ENCODE measurements at regions not wholly inside any gene's neighbourhood (a gene's known extent, or its start where the extent isn't known, plus 50 kb on each side); places are given as distances from the start of the nearest gene placed in this dataset.
"Not testable (repeated sequence)": the region's sequence is repeated elsewhere in the genome, so short reads cannot be mapped to it uniquely, and the experiment has no call there.

DNA sequence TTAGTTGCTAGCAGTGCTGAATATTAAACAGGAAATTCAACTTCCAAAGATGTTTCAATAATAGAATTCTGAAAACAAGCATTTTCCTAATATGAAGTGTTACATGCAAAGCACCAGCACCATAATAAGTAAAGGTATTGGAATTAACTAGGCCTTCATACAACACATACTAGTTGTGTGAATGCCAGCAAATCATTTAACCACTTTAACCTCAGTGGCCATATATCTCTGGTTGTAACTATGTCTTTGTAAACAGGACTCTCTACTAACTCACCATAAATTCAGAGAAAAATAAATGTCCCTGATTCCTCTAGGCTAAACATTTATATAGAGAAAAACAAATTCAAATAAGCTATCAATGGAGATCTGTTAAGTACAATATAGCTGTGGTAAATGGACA lies 175.7 kb upstream of the NBPF9 start:
- DNase-seq: not testable (repeated sequence)

DNA sequence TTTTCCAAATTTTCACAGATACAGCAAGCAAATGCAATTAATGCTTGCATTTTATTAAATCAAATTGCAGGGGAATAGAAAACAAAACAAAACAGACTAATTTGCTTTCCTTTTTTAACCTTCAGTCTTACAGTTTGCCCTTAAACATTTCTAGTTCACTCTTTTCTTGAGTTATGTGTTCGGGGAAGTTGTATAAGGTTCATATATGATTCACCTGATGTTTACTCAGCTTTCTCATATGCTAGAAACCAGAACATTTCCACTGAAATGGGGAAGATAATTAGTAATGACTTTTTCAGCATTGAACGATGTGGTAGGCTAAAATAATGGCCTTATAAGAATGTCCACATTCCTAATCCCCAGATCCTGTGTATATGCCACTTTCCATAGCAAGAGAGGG lies 176.2 kb upstream of the NBPF9 start:
- not testable (repeated sequence) for DNase-seq

DNA sequence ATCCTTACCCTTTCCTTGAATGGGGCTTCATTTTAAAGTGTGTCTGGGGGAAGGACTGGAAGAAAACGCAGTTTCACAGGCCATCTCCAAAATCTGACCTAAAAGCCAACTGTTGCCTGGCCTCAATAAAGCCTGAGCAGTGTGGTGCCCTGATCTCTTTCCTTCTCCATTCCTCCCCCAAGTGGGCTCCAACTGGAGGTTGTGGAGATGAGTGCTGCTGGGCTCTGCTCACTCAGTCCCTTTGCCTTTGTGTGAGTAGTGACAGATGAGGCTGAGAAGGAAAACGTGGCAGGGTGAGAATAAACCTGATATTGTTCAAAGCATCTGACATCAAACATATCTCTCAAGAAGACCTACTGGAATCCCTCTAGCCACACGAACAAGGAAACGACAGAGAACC lies 181.4 kb upstream of the NBPF9 start:
- not testable (repeated sequence) for DNase-seq

DNA sequence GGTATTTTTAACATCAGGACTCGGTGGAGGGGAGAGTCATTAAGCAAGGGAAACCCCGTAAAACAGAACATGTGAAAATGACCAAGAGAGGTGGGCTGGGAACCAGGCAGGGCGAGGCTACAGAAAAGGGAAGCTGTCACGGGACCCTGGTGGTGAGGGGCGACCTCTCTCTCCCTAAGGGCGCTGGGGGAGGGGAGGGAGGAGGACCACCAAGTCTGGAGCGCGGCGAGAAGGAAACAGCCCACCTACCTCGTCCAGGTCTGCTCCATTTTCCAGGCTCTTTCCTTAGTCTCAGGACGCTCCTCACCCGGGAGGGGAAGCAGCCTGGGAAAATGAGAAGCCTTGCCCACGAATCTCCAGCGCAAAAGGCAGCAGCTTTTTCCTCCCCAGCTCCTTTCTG lies 181.9 kb upstream of the NBPF9 start:
- DNase-seq: not testable (repeated sequence)

DNA sequence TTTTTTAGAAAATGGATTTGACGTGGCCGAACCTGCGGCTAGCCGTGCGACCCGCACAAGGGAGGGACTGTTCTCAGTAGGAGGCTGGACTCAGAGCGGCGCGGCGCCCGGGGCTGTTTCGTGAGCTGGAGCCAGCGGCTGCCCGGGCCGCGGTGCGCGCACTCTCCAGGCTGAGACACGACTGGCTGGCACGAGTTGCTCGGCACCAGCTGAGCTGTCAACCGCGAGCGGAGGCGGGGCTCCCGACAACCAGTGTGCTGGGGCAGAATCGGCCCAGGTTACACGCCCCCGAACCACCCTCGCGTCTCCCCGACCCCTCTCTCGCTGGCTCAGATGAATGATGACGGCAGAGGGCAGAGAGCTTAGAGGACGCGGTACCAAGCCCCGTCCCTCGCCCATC lies 182.3 kb upstream of the NBPF9 start:
- DNase-seq: peak; percentile 54

DNA sequence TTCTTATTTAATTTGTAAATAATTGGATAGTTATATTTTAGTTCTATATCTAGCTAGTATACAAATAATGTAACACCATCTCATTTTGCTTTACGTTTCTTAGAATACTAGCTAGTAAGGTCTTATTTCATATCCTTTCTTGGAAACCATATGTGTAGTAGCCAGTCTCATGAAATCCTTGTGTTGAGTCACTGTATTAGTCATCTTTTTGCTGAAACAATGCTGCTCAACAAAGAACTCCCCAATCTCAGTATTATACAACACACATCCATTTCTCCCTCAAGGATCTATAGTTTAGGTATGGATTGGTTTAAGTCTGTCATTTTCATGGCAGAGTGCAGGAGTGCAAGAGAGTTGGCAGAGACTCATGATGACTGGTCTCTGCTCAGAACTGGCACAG lies 185.2 kb upstream of the NBPF9 start:
- DNase-seq: not testable (repeated sequence)

DNA sequence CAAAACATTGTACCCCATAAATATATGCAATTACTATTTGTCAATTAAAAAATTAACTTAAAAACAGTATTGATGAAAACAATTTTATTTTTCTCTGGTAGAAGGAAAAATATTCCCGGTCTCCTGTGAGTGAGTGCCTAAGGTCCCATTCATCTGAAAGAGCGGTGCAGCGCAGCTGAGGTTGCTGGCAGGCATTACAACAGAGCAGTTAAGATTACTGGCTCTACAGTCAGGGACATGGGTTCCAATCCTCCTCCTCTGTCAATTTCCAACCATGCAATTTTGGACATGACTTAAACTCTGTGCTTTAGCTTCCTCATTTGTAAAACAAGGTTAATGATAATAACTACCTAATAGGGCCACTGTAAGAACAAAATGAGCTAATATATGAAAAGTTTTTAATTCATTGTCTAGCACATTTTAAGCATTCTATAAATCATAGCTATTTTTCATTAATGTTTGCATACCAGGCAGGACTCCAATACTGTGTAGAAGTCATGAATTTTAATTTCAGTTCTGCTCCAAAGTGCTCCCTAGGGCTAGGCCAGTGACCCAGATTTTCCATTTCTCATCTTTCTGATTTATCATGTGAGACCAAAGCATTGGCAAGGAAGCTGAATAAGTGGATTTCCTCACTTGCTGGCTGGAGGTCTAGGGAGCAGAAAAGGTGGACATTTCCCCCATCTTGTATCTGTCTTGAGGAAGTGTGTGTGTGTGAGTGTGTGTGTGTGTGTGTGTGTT lies 174.2 kb upstream of the NBPF19 start:
- DNase-seq: not testable (repeated sequence)

DNA sequence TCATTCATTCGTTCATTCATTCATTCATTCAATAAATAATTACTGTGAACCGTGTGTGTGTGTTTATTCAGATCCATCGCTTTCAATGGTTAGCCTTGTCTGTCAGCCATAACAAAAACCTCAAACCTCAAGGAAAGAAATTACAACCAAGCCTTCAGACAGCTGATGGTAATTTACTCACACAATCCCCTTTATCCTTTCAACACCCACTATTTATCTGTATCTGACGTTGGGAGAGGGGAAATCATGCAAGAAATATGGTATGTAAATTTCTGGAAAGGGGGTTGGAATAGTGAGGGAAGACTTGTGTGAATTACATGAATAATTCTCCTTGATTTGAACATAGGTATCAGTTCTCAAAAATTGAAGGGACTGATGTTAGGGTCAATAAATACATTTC lies 173.6 kb upstream of the NBPF19 start:
- DNase-seq: not testable (repeated sequence)

DNA sequence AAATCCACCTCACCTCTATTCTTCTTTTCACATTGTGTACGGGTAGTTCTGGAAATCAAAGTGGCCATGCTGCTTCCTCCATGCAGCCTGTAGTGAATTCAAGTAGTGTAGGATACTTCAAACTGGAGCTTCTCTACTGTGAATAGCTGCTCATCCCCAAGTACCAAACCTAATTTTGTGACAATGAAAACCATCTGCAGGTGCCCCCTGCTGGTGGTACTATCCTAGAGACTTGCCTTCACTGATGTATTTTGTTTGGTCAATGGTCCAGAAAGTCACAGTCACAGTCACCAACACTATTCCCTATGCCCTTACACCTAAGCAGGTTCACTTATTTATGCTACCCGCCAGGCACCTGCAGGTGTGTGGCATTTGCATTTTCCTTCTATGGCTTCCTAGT lies 170.0 kb upstream of the NBPF19 start:
- DNase-seq: not testable (repeated sequence)

DNA sequence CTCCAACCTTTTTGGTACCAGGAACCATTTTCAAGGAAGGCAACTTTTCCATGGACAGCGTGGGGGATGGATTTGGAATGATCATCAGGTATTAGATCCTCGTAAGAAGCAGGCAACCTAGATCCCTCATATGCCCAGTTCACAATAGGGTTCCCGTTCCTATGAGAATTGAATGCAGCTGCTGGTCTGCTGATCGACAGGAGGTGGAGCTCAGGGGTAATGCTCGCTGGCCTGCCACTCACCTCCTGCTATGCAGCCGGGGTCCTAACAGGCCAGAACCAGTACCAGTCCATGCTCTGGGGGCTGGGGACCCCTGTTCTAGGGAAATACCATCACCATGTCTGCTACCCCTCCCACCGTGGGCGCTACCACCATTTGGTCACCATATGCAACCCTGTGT lies 167.2 kb upstream of the NBPF19 start:
- not testable (repeated sequence) for DNase-seq

DNA sequence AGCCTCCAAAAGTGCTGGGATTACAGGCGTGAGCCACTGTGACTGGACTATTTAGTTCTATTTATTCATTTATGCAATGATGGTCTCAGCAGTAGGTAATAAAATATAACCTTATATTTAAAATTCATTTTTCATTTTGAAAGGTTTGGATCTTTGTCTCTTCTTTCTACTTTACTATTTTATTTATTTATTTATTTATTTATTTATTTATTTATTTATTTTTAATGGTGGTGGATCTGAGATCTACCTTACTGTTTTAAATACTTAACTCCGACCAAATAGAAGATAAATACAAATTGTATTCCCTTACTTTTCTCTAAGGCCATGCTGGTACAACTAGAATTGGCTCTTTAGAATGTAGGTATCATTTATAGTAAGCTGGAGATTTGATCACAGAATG lies 159.9 kb upstream of the NBPF19 start:
- DNase-seq: not testable (repeated sequence)

DNA sequence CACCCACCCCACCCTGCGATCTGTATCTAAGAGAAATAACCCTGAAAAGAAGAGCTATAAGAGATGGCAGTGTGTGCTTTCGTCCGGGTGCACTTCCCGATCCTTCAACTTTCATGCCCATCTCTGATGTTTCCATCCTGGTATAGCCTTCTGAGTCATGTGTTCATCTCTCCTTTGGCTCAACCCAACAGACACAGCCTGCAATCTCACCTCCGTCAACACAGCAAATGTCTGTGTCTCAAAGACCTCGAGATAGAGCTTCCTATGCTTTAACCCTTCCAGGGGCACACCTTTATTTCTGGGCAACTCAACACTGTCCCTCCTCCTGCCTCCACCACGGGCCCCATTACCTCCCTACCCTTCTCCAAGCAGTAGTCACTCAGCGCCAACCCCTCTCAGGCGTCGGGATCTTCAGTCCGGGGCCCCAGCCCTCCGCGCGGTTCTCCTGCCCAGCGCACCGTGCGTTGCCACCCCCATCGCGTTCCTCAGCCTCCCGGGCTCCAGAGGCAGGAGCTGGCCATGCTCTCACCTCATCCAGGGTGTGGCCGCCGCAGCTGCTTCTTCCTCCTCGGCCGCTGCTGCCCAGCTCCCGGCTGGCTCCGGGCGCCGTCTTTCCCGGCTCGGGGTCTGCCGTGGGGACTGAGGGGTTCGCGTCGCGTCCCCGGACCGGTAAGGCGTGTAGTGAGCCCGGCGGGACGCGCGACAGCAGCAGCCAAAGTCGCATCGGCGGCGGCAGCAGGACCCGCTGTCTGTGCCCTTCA lies 153.7 kb upstream of the NBPF19 start:
- not testable (repeated sequence) for DNase-seq

DNA sequence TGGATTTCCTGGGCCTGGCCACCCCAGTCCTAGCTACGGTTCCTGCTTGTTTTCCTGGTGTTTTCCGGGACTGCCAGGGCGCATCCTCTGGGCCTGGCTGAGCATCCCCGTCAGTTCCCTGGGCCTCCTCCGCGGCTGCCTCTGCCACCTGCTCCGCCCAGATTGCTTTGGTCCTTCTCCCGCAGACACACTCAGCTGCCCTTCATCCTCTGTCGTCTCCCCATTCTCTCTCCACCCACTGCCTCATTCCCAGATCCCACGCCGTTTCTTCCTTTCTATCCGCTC lies 153.2 kb upstream of the NBPF19 start:
- not testable (repeated sequence) for DNase-seq

DNA sequence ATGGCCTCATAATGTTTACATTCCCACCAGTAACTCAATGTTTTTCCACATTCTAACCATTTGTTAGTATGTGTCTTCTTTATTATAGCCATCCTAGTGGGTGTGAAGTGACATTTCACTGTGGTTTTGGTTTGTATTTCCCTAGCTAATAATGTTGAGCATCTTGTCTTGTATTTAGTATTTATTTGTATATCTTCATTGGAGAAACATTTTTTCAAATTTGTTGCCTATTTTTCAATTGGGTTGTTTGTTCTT lies 144.8 kb upstream of the NBPF19 start:
- DNase-seq: not testable (repeated sequence)

DNA sequence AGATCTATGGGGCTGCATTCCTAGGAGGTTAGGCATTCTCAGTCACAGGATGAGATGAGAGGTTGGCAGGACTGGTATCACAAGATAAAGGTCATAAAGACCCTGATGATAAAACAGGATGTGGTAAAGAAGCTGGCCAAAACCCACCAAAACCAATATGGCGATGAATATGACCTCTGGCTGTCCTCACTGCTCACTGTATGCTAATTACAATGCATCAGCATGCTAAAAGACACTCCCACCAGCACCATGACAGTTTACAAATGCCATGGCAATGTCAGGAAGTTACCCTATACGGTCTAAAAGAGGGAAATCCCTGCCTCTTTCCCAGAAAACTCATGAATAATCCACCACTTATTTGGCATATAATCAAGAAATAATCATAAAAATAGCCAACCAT lies 138.8 kb upstream of the NBPF19 start:
- not testable (repeated sequence) for DNase-seq

DNA sequence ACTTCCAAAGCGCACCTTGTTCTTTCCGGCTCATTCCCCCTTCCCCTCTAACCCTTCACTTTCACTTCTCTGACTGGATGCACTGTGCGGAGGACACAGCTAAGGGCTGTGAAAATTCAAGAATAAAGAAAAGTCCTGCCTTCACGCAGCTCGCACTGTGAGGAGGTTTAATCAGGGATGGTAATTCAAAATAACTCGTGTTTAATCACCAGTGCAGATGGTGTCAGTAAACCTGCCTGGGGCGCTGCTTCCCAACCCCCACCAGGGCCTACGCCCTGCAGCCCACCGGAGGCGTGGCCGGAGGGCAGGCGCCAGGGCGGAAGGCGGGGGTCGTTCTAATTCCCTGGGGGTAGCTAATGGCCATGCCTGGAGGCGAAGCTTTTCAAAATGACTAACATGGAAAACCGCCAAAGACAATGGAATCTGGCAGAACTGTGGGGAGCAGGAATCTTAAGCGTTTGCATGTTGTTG lies 136.6 kb upstream of the NBPF19 start:
- not testable (repeated sequence) for DNase-seq

DNA sequence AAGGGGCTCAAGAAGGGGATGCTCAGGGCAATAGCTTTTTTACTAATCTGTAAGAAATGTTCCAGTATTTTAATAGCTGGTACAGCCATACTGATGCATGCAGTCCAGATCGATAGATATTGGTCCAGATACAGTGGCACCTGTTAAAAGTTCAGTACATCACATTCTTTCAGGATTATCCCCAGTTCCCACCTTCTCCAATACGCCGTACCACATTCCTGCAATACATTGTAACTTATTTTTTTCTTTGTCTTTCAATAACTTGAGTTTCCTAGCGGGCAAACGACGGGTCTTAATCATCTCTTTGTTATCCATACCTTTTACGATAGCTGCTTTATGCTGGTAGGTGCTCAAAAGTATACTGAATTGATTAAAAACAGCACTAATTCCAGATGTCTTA lies 136.1 kb upstream of the NBPF19 start:
- not testable (repeated sequence) for DNase-seq

DNA sequence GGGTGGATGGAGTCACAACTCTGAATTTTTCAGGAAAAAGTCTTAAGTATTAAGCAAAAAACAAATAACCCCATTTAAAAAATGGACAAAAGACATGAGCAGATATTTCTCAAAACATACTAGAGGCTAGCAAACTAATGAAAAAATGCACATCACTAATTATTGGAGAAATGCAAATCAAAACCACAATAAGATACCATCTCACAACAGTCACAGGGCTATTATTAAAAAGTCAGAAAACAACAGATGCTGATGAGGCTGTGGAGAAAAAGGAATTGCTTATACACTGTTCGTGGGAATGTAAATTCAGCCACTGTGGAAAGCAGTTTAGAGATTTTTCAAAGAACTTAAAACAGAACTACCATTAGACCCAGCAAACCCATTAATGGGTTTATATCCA lies 125.4 kb upstream of the NBPF19 start:
- not testable (repeated sequence) for DNase-seq

DNA sequence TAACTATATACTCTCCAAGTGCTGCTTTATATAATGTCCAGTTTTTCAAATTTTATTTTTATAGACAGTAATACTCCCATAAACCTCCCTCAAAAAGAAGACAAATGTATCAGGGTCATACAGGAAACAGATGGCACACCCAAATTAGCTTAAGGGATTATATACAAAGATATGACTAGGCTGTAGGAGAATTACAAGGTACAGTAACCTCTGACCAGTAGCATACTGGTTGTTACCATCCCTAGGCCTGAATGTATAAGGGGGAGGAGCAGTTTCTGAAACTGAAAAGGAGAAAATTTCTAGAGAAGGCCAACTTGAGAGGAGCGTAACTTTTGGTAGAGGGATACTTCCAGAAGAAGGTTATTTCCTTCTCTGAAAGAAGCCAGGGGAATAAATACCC lies 122.6 kb upstream of the NBPF19 start:
- DNase-seq: not testable (repeated sequence)

DNA sequence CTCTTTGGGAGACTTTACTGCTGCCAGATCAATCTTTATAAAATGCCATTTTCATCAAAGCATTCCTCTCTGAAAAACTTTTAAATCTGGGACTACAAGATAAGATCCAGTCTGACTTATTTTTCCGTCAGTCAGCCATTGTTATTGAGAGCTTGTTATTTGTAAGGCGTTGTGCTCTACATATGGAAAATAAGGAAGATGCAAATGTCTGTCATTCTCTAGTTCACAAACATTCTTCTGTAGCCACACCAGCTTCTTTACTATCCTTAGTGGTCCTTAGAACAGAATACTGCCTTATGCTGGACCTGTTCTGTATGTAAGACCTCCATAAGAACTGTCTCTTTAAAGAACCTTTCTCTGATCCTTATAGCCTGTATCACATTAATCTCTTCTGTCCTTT lies 120.3 kb upstream of the NBPF19 start:
- DNase-seq: not testable (repeated sequence)

DNA sequence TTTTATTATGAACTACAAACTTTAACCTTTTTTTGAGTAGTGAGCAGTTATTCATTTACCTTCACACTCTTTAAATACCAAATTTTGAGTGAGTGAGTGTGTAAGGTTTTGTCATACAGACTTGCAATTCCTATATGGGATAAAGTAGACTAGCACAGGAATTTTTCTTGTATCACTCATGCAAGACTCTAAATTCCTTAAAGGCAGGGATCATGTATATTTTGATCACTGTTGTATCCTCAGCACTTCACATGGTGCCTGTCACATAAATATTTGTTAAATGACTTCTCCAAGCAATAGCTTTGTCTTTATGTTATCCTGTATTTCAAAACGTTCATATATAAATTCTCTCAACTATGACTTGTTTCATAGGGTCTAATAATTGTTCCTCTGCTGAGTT lies 119.1 kb upstream of the NBPF19 start:
- DNase-seq: not testable (repeated sequence)

DNA sequence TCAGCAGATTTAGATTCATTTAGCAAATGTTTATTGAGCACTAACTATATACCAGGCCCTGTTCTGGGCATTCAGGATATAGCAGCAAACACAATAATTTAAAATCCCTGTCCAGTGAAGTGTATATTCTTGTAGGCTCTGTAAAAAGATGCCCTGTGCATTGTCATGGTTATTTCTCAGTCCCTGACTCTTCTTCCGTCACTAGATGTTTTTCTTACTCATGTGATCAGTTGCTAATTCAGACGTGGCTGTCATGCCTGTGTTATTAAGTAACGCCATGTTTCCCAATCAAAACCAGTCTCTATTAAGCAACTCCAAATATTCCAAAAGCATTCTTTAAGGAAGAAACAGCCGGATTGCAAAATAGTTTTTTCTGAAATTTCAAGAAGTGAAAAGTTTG lies 118.7 kb upstream of the NBPF19 start:
- DNase-seq: not testable (repeated sequence)

DNA sequence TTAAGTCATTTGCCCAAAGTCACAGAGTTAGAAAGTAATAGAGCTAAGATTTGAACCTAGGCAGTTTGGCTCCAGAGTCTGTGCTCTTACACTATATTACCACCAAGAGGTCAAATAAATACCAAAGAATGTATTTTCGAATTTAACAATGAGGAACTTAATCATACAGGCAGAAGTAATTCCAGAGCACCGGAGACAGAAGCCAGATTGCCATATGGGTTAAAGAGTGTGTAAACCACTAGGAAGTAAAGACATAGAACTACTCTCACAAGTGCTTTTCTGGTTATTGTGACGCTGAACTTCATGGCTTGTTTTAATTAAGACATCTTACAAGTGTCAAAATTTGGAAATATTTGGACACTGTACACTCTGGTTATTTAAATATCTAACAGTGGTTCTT lies 114.5 kb upstream of the NBPF19 start:
- DNase-seq: not testable (repeated sequence)

DNA sequence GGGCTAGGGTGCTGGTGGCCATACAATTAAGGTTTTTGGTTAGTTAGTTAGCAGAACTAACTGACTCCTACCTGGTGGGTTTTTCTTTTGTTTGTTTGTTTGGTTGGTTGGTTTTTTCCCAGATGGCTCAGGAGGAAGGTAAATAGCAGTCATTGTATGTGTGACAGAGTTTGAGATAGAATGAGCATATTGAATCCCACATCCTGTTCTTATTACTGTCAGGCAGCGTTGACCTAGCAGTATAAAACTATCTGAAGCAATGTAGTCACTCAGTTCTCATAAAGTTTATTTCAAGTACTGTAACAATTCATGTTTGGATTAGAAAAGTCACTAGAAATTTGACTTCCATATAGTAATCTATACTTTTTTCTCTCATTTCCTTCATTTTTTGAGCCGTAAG lies 113.5 kb upstream of the NBPF19 start:
- not testable (repeated sequence) for DNase-seq
